ENCODE measurements at regions not wholly inside any gene's neighbourhood (a gene's known extent, or its start where the extent isn't known, plus 50 kb on each side); places are given as distances from the start of the nearest gene placed in this dataset.

DNA sequence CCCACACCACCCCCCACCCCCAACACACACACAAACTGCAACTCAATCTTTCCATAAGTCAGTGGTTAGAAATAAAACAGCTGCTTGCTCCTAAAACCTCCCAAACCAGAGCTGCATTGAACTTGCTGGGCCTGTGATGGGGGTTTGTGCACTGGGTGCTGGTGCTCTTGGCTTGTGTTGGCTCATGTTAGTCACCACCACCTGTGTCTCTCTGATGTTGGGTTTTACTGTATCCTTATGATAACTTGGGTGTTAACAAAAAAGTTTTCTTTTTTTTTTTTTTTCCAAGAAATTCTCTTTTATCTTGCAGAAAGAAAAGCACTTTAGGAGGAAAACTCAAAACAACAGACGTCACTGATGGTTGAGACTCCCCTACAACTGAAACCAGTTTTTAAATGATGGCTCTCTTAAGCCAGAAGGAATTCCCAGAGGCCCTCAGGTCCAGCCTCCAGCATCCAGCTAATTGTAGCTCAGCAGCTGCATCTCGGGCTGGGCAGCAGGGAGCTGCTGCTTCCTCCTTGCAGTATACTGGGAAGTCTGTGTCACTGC lies 79.9 kb upstream of the DRD2 start:
- TF ChIP-seq POLR2A (IDR thresholded peaks at IDR 0.05) = no peak
- TF ChIP-seq, protein P1, sequence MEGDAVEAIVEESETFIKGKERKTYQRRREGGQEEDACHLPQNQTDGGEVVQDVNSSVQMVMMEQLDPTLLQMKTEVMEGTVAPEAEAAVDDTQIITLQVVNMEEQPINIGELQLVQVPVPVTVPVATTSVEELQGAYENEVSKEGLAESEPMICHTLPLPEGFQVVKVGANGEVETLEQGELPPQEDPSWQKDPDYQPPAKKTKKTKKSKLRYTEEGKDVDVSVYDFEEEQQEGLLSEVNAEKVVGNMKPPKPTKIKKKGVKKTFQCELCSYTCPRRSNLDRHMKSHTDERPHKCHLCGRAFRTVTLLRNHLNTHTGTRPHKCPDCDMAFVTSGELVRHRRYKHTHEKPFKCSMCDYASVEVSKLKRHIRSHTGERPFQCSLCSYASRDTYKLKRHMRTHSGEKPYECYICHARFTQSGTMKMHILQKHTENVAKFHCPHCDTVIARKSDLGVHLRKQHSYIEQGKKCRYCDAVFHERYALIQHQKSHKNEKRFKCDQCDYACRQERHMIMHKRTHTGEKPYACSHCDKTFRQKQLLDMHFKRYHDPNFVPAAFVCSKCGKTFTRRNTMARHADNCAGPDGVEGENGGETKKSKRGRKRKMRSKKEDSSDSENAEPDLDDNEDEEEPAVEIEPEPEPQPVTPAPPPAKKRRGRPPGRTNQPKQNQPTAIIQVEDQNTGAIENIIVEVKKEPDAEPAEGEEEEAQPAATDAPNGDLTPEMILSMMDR (IDR thresholded peaks at IDR 0.05) = no peak
